Sigmoid colon (tissue), 4 donors: ENCODE measurements at regions not wholly inside any gene's neighbourhood (a gene's known extent, or its start where the extent isn't known, plus 50 kb on each side); places are given as distances from the start of the nearest gene placed in this dataset.

Experiments
- CTCF ChIP-seq, 4 experiments: fragments of 450-650 bp in 3 of 4; fragments of 200-600 bp in 1 of 4; IDR thresholded peaks; one replicate each; pipeline ENCODE4 v1.5.1; 2016 to 2019; ENCODE audit warnings: antibody characterized with exemption in 4 of 4, mild to moderate bottlenecking in 3 of 4, moderate library complexity in 2 of 4
- EP300 ChIP-seq, 4 donors: sonication (generic); formaldehyde crosslinking; IDR thresholded peaks; one replicate each; pipeline ENCODE4 v1.6.1; 2017; ENCODE audit warnings: antibody characterized with exemption in 4 of 4
- POLR2A ChIP-seq, 2 donors: fragments of 450-650 bp; IDR thresholded peaks; one replicate each; pipeline ENCODE4 v1.6.1; 2016; ENCODE audit warnings: antibody characterized with exemption in 2 of 2, mild to moderate bottlenecking in 2 of 2, moderate library complexity in 2 of 2
- POLR2AphosphoS5 ChIP-seq, 4 donors: sonication (generic); formaldehyde crosslinking; IDR thresholded peaks; one replicate each; pipeline ENCODE4 v1.6.1; 2017; ENCODE audit warnings: antibody characterized with exemption in 4 of 4

DNA sequence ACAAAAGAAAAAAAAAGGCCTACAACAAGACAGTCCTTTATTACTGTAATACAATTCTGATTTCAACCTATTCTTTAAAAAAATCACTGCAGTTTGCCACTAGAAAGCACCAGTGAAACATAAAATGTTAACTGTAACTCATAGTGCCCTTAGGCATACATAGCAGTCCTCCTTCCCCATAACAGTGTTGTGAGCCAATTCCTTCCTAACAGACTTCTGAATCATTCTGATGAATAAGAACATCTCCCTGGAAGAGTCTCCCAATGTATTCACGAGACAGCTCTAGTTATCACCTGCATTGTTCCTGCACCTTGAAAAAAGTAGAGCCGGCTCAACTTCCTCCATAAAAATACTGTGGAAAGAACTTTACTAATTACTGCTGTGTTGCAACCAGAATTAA is 213.6 kb upstream of the FSCB start:
- TF ChIP-seq CTCF (IDR thresholded peaks at IDR 0.05) (no peak), POLR2AphosphoS5 (IDR thresholded peaks at IDR 0.05) (no peak), POLR2A (IDR thresholded peaks at IDR 0.05) (no peak), EP300 (IDR thresholded peaks at IDR 0.05) (no peak)
